GM12878 (cell line): ENCODE measurements at regions not wholly inside any gene's neighbourhood (a gene's known extent, or its start where the extent isn't known, plus 50 kb on each side); places are given as distances from the start of the nearest gene placed in this dataset.

Source experiments
- ATF7 ChIP-seq: fragments of 450-650 bp; IDR thresholded peaks from 2 replicates; pipeline ENCODE4 v1.6.1; 2016; ENCODE audit warnings: low read depth, mild to moderate bottlenecking
- CHD4 ChIP-seq: fragments of 200-600 bp; sonication (generic); IDR thresholded peaks from 2 replicates; pipeline ENCODE4 v1.6.1; 2016; ENCODE audit warnings: mild to moderate bottlenecking
- EZH2 ChIP-seq: IDR thresholded peaks from 2 replicates; pipeline ENCODE4 v1.6.1; 2012; ENCODE audit warnings: low read depth, mild to moderate bottlenecking, control low read depth, inconsistent platforms, low read length, borderline replicate concordance; ENCODE audit not compliant: control insufficient read depth
- POLR2AphosphoS2 ChIP-seq: IDR thresholded peaks from 2 replicates; pipeline ENCODE4 v1.6.1; 2011; ENCODE audit warnings: low read depth, mild to moderate bottlenecking, low read length, improper control_type of control experiment, moderate library complexity
- POLR2AphosphoS5 ChIP-seq: IDR thresholded peaks from 2 replicates; pipeline ENCODE4 v1.6.1; 2011; ENCODE audit warnings: mild to moderate bottlenecking, low read length, inconsistent platforms
- STAT3 ChIP-seq: IDR thresholded peaks from 2 replicates; pipeline ENCODE4 v1.6.1; 2011; ENCODE audit warnings: low read depth, low read length, improper control_type of control experiment
- TCF7 ChIP-seq: IDR thresholded peaks from 2 replicates; pipeline ENCODE4 v1.6.1; 2014; ENCODE audit warnings: antibody characterized with exemption, borderline replicate concordance
- ZNF274 ChIP-seq: IDR thresholded peaks from one replicate; pipeline ENCODE4 v1.8.0; 2011; ENCODE audit not compliant: insufficient read length, insufficient read depth
- ZZZ3 ChIP-seq: IDR thresholded peaks from 2 replicates; pipeline ENCODE4 v1.6.1; 2011; ENCODE audit warnings: low read depth; ENCODE audit not compliant: control insufficient read depth, insufficient read length
- TF ChIP-seq, protein P1 (sequence below), 3 experiments: IDR thresholded peaks in 2 of 3; conservative IDR thresholded peaks in 1 of 3; 2 replicates each; pipeline ENCODE4 v1.5.1; 2011; ENCODE audit warnings: low read depth in 3 of 3, low read length in 3 of 3, mild to moderate bottlenecking in 3 of 3, control low read depth in 2 of 3, moderate library complexity in 2 of 3, inconsistent platforms in 1 of 3, mixed read lengths in 1 of 3; ENCODE audit not compliant: control insufficient read depth in 2 of 3, insufficient read depth in 1 of 3; ENCODE audit errors: extremely low read depth in 1 of 3
- TF ChIP-seq, protein P2 (sequence below): IDR thresholded peaks from 2 replicates; pipeline ENCODE4 v1.6.1; 2011; ENCODE audit warnings: borderline replicate concordance, low read depth, mild to moderate bottlenecking, moderate library complexity, low read length; ENCODE audit not compliant: insufficient read depth, poor library complexity, severe bottlenecking

DNA sequence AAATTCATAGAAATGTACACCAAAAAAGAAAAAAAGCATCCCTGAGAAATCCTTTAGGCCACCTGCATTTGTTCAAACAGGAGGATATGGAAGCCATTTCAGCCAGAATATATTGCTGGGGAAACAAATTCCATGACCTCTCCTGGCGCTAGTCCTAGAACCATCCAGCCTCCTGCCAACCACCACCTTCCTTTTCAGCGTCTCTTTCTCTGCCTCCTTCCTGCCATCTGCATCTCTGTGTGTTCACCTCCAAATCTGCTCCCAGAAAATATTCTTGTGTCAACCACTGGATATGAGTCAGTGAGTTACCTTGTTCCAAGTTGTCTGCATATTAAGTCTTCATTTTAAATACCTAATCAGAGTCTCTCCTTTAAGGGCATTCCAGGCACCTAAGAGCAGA lies 50.6 kb upstream of the NPY start:
- TF ChIP-seq STAT3 (no peak), ZNF274 (no peak), ATF7 (no peak), CHD4 (no peak), EZH2 (no peak), POLR2AphosphoS5 (no peak), POLR2AphosphoS2 (no peak), TCF7 (no peak), ZZZ3 (no peak)
- TF ChIP-seq, protein P1, sequence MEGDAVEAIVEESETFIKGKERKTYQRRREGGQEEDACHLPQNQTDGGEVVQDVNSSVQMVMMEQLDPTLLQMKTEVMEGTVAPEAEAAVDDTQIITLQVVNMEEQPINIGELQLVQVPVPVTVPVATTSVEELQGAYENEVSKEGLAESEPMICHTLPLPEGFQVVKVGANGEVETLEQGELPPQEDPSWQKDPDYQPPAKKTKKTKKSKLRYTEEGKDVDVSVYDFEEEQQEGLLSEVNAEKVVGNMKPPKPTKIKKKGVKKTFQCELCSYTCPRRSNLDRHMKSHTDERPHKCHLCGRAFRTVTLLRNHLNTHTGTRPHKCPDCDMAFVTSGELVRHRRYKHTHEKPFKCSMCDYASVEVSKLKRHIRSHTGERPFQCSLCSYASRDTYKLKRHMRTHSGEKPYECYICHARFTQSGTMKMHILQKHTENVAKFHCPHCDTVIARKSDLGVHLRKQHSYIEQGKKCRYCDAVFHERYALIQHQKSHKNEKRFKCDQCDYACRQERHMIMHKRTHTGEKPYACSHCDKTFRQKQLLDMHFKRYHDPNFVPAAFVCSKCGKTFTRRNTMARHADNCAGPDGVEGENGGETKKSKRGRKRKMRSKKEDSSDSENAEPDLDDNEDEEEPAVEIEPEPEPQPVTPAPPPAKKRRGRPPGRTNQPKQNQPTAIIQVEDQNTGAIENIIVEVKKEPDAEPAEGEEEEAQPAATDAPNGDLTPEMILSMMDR (IDR thresholded peaks at IDR 0.05 in 2 of 3, conservative IDR thresholded peaks at IDR 0.05 in 1 of 3; ENCODE audit: control insufficient read depth in 2 of 3, extremely low read depth in 1 of 3, insufficient read depth in 1 of 3, low read depth in 3 of 3, low read length in 3 of 3), result no peak
- TF ChIP-seq, protein P2, sequence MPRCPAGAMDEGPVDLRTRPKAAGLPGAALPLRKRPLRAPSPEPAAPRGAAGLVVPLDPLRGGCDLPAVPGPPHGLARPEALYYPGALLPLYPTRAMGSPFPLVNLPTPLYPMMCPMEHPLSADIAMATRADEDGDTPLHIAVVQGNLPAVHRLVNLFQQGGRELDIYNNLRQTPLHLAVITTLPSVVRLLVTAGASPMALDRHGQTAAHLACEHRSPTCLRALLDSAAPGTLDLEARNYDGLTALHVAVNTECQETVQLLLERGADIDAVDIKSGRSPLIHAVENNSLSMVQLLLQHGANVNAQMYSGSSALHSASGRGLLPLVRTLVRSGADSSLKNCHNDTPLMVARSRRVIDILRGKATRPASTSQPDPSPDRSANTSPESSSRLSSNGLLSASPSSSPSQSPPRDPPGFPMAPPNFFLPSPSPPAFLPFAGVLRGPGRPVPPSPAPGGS, result no peak
